Tibial nerve (tissue), 4 donors: ENCODE measurements at regions not wholly inside any gene's neighbourhood (a gene's known extent, or its start where the extent isn't known, plus 50 kb on each side); places are given as distances from the start of the nearest gene placed in this dataset.

Experiments
- DNase-seq, 2 donors: peaks; one replicate each; pipeline ENCODE4 v3.0.0-alpha.2; 2019; ENCODE audit warnings: low spot score in 2 of 2
- H3K27ac ChIP-seq, 4 donors: fragments of 200-600 bp; sonication (generic) in 3 of 4; one replicate each; pipeline ENCODE4 v1.5.1; 2017 to 2019; ENCODE audit warnings: mild to moderate bottlenecking in 1 of 4
- H3K27me3 ChIP-seq, 2 donors: fragments of 200-600 bp; sonication (generic) in 1 of 2; one replicate each; pipeline versions ENCODE4 v1.5.1 to v1.6.0; 2017 to 2019
- H3K36me3 ChIP-seq, 3 donors: fragments of 200-600 bp; sonication (generic); one replicate each; pipeline ENCODE4 v1.5.1; 2018 to 2019
- H3K4me1 ChIP-seq, 4 donors: fragments of 200-600 bp; sonication (generic) in 3 of 4; one replicate each; pipeline ENCODE4 v1.5.1; 2017 to 2019
- H3K4me3 ChIP-seq, 4 donors: fragments of 200-600 bp; sonication (generic) in 3 of 4; one replicate each; pipeline ENCODE4 v1.5.1; 2017 to 2019; ENCODE audit warnings: mild to moderate bottlenecking in 1 of 4, moderate library complexity in 1 of 4
- H3K9me3 ChIP-seq, 4 donors: fragments of 200-600 bp; sonication (generic) in 3 of 4; one replicate each; pipeline ENCODE4 v1.5.1; 2017 to 2019
- EP300 ChIP-seq, 2 donors: sonication (generic); formaldehyde crosslinking; IDR thresholded peaks; one replicate each; pipeline ENCODE4 v1.6.1; 2017; ENCODE audit warnings: antibody characterized with exemption in 2 of 2, mild to moderate bottlenecking in 1 of 2
- POLR2A ChIP-seq, 2 donors: fragments of 450-650 bp; IDR thresholded peaks; one replicate each; pipeline ENCODE4 v1.6.1; 2017; ENCODE audit warnings: antibody characterized with exemption in 2 of 2, mild to moderate bottlenecking in 2 of 2, moderate library complexity in 2 of 2
- WGBS, 2 donors: methylation state at CpG; one replicate each; pipeline ENCODE4 v1.1.5; 2018; 5-methylcytosine and 5-hydroxymethylcytosine counted together
- TF ChIP-seq, protein P1 (sequence below), 5 experiments: fragments of 200-600 bp in 3 of 5; fragments of 450-650 bp in 2 of 5; sonication (generic) in 3 of 5; IDR thresholded peaks; one replicate each; pipeline ENCODE4 v1.5.1; 2016 to 2019; ENCODE audit warnings: antibody characterized with exemption in 5 of 5, mild to moderate bottlenecking in 3 of 5, moderate library complexity in 2 of 5

- DNase-seq = no peak
- Histone ChIP-seq H3K4me3 (no peak overlapping the region), H3K9me3 (no peaks in the 10 kb centered on the region), H3K27ac (no peak overlapping the region), H3K27me3 (no peaks in the 10 kb centered on the region), H3K4me1 (peaks cover 0 to 5% (median 0%) of the 10 kb centered on the region in 4 donors), H3K36me3 (peaks cover 0 to 55% (median 0%) of the 10 kb centered on the region in 3 donors)
- TF ChIP-seq POLR2A (IDR thresholded peaks at IDR 0.05) = no peak
- WGBS, 2 donors = 84 to 86% methylated on average over 16 of the region's 16 CpGs
Observed at GRCh38 chr17:77501751-77502625, 361.2 kb downstream of the SEC14L1 start.

DNA sequence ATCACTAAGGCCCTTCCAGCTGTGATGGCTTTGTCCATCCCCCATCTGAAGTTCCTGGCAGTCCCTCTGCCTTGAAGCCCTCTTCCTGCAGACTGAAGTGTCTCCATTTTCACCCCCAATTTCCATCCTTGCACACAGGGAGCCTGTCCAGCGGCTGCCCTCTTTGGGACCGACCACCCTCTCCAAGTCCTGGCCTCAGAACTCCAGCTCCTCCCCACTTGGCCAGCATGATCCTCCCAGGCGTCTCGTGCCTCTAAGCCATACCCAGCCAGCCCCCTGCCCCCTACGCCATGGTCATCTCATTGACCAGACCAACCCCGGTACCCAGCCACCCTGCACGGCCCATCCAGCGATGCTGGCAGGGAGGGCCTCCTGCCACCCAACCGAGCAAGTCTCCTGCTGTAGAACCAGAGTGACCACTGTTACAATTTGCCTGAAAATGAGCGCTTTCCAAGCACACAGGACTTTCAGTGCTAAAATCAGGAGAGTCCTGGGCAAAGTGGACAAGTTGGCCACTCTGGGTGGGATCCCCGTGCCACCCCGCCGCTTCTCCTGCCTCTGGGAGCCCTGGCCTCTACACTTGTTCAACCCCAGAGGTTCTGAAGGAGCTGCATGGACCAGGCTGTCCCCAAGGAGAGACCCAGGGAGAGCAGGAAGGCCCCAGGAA lies 362.0 kb downstream of the SEC14L1 start:
- WGBS, 2 donors = 83 to 84% methylated on average over 10 to 13 of the region's 13 CpGs
- no peak for TF ChIP-seq POLR2A (IDR thresholded peaks at IDR 0.05)
- no peak for TF ChIP-seq EP300 (IDR thresholded peaks at IDR 0.05)
- TF ChIP-seq, protein P1, sequence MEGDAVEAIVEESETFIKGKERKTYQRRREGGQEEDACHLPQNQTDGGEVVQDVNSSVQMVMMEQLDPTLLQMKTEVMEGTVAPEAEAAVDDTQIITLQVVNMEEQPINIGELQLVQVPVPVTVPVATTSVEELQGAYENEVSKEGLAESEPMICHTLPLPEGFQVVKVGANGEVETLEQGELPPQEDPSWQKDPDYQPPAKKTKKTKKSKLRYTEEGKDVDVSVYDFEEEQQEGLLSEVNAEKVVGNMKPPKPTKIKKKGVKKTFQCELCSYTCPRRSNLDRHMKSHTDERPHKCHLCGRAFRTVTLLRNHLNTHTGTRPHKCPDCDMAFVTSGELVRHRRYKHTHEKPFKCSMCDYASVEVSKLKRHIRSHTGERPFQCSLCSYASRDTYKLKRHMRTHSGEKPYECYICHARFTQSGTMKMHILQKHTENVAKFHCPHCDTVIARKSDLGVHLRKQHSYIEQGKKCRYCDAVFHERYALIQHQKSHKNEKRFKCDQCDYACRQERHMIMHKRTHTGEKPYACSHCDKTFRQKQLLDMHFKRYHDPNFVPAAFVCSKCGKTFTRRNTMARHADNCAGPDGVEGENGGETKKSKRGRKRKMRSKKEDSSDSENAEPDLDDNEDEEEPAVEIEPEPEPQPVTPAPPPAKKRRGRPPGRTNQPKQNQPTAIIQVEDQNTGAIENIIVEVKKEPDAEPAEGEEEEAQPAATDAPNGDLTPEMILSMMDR (IDR thresholded peaks at IDR 0.05) = no peak
- H3K36me3 ChIP-seq = peaks cover 0 to 47% (median 0%) of the 10 kb centered on the region in 3 donors

GRCh38 chr17:77503293-77503655 lies 362.5 kb downstream of the SEC14L1 start:
- 79 to 82% methylated on average over 7 of the region's 7 CpGs for WGBS, 2 donors
- H3K36me3 ChIP-seq = peaks cover 0 to 42% (median 0%) of the 10 kb centered on the region in 3 donors
- TF ChIP-seq EP300 (IDR thresholded peaks at IDR 0.05) (no peak), POLR2A (IDR thresholded peaks at IDR 0.05) (no peak)
- TF ChIP-seq, protein P1 (IDR thresholded peaks at IDR 0.05) = no peak
- no peak for DNase-seq
- no peak overlapping the region for H3K27ac ChIP-seq
- no peaks in the 10 kb centered on the region for H3K27me3 ChIP-seq
- peaks cover 0 to 5% (median 0%) of the 10 kb centered on the region in 4 donors for H3K4me1 ChIP-seq
- H3K9me3 ChIP-seq = no peaks in the 10 kb centered on the region
- H3K4me3 ChIP-seq = no peak overlapping the region

More for the DNA sequence above, 362.0 kb downstream of the SEC14L1 start:
- DNase-seq = no peak
- H3K4me1 ChIP-seq = peaks cover 0 to 5% (median 0%) of the 10 kb centered on the region in 4 donors
- H3K27me3 ChIP-seq = no peaks in the 10 kb centered on the region
- no peak overlapping the region for H3K27ac ChIP-seq
- H3K4me3 ChIP-seq = no peak overlapping the region
- no peaks in the 10 kb centered on the region for H3K9me3 ChIP-seq

DNA sequence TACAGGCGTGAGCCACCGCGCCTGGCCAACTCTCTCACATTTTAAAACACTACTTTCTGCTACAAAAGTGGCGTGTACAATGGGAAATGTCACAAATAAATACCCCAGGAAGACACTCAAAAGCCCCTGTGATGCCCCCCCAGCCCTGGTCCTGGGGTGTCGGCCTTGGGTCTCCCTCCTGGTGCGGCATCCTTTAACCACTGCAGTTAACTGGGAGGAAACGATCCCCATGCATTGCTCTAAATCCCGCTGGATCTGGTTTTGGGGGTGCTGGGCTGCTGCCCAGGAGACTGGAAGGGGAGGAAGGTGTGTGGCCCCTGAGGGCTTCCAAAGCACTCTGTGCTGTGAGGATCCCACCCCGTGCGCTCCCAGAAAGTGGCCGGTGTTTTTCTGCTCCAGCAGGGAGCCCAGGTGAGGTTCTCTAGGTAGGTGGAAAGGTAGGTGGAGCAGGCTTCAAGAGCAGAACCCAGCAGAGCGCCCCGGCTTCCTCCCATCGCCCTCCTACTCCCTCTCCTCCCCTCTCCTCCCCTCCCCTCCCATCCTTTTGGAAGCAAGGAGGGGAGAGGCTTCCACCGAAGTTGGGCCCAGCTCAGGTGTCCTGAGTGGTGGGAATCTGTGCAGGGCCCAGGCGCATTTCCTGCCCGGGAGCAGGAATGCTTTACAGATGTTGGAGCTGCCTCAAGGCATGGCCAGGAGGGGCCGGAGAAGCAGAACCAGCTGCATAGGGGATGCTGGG lies 363.3 kb downstream of the SEC14L1 start:
- Histone ChIP-seq H3K4me1 (peaks cover 0 to 5% (median 0%) of the 10 kb centered on the region in 4 donors), H3K4me3 (no peak overlapping the region), H3K36me3 (peaks cover 0 to 34% (median 0%) of the 10 kb centered on the region in 3 donors), H3K27me3 (no peaks in the 10 kb centered on the region), H3K9me3 (no peaks in the 10 kb centered on the region), H3K27ac (no peak overlapping the region)
- no peak for DNase-seq
- TF ChIP-seq POLR2A (IDR thresholded peaks at IDR 0.05) = no peak
- TF ChIP-seq, protein P1 (IDR thresholded peaks at IDR 0.05) = no peak
- WGBS, 2 donors = 79 to 81% methylated on average over 18 of the region's 18 CpGs

- Histone ChIP-seq H3K27ac (no peak overlapping the region), H3K27me3 (no peaks in the 10 kb centered on the region), H3K36me3 (peaks cover 0 to 28% (median 0%) of the 10 kb centered on the region in 3 donors), H3K4me3 (no peak overlapping the region), H3K4me1 (peaks cover 0 to 5% (median 0%) of the 10 kb centered on the region in 4 donors), H3K9me3 (no peaks in the 10 kb centered on the region)
- WGBS, 2 donors = 50 to 61% methylated on average over 9 of the region's 9 CpGs
- DNase-seq = no peak
- TF ChIP-seq EP300 (IDR thresholded peaks at IDR 0.05) = no peak
- no peak for TF ChIP-seq POLR2A (IDR thresholded peaks at IDR 0.05)
- TF ChIP-seq, protein P1 (IDR thresholded peaks at IDR 0.05) = no peak
Observed at GRCh38 chr17:77504652-77505155, 363.9 kb downstream of the SEC14L1 start.
